ENCODE measurements at regions not wholly inside any gene's neighbourhood (a gene's known extent, or its start where the extent isn't known, plus 50 kb on each side); places are given as distances from the start of the nearest gene placed in this dataset.

GRCh38 chr12:93078059-93078458 is 149.0 kb upstream of the EEA1 start:
- Histone ChIP-seq H3K27me3 (ENCODE audit: insufficient read depth, low read length, poor library complexity, severe bottlenecking) (no peaks in the 10 kb centered on the region), H3K79me2 (ENCODE audit: insufficient read depth, low read length) (no peaks in the 10 kb centered on the region), H3F3A (ENCODE audit: low read depth) (no peaks in the 10 kb centered on the region), H3K4me2 (ENCODE audit: low read depth, low read length, poor library complexity, severe bottlenecking) (no peak overlapping the region), H3K9me3 (ENCODE audit: insufficient read depth, low read depth, low read length) (no peaks in the 10 kb centered on the region), H3K9ac (ENCODE audit: low read depth, low read length, poor library complexity, severe bottlenecking) (no peak overlapping the region), H2AFZ (ENCODE audit: low read length) (no peak overlapping the region), H3K36me3 (ENCODE audit: insufficient read depth, low read length) (no peaks in the 10 kb centered on the region), H3K9me2 (replicated peaks; ENCODE audit: low read depth, low read length) (no peaks in the 10 kb centered on the region), H3K4me1 (ENCODE audit: insufficient read depth, low read length, poor library complexity, severe bottlenecking) (no peaks in the 10 kb centered on the region), H3K4me3 (ENCODE audit: low read length, poor library complexity, severe bottlenecking) (no peak overlapping the region), H4K20me1 (ENCODE audit: insufficient read depth, low read length, poor library complexity, severe bottlenecking) (no peaks in the 10 kb centered on the region)
- TF ChIP-seq EZH2phosphoT487 (IDR thresholded peaks at IDR 0.05; ENCODE audit: borderline replicate concordance) (no peak), CTCF (conservative IDR thresholded peaks at IDR 0.05; ENCODE audit: low read length) (no peak)

GRCh38 chr12:93078577-93078976 is 149.5 kb upstream of the EEA1 start:
- Histone ChIP-seq H3K4me1 (ENCODE audit: insufficient read depth, low read length, poor library complexity, severe bottlenecking) (no peaks in the 10 kb centered on the region), H3K4me3 (ENCODE audit: low read length, poor library complexity, severe bottlenecking) (no peak overlapping the region), H3K36me3 (ENCODE audit: insufficient read depth, low read length) (no peaks in the 10 kb centered on the region), H4K20me1 (ENCODE audit: insufficient read depth, low read length, poor library complexity, severe bottlenecking) (no peaks in the 10 kb centered on the region), H3K4me2 (ENCODE audit: low read depth, low read length, poor library complexity, severe bottlenecking) (no peak overlapping the region), H3K9ac (ENCODE audit: low read depth, low read length, poor library complexity, severe bottlenecking) (no peak overlapping the region), H2AFZ (ENCODE audit: low read length) (no peak overlapping the region), H3F3A (ENCODE audit: low read depth) (no peaks in the 10 kb centered on the region), H3K9me2 (replicated peaks; ENCODE audit: low read depth, low read length) (no peaks in the 10 kb centered on the region), H3K79me2 (ENCODE audit: insufficient read depth, low read length) (no peaks in the 10 kb centered on the region), H3K27me3 (ENCODE audit: insufficient read depth, low read length, poor library complexity, severe bottlenecking) (no peaks in the 10 kb centered on the region), H3K9me3 (ENCODE audit: insufficient read depth, low read depth, low read length) (no peaks in the 10 kb centered on the region)
- no peak for TF ChIP-seq EZH2phosphoT487 (IDR thresholded peaks at IDR 0.05; ENCODE audit: borderline replicate concordance)
- no peak for TF ChIP-seq CTCF (conservative IDR thresholded peaks at IDR 0.05; ENCODE audit: low read length)

GRCh38 chr12:93079271-93079670 is 150.2 kb upstream of the EEA1 start:
- Histone ChIP-seq H3K36me3 (ENCODE audit: insufficient read depth, low read length) (no peaks in the 10 kb centered on the region), H3K4me1 (ENCODE audit: insufficient read depth, low read length, poor library complexity, severe bottlenecking) (no peaks in the 10 kb centered on the region)
- TF ChIP-seq EZH2phosphoT487 (IDR thresholded peaks at IDR 0.05; ENCODE audit: borderline replicate concordance) (no peak), CTCF (conservative IDR thresholded peaks at IDR 0.05; ENCODE audit: low read length) (no peak)

More at GRCh38 chr12:93079271-93079670, 150.2 kb upstream of the EEA1 start:
- Histone ChIP-seq H3K27me3 (ENCODE audit: insufficient read depth, low read length, poor library complexity, severe bottlenecking) (no peaks in the 10 kb centered on the region), H2AFZ (ENCODE audit: low read length) (no peak overlapping the region), H4K20me1 (ENCODE audit: insufficient read depth, low read length, poor library complexity, severe bottlenecking) (no peaks in the 10 kb centered on the region), H3K4me2 (ENCODE audit: low read depth, low read length, poor library complexity, severe bottlenecking) (no peak overlapping the region), H3K4me3 (ENCODE audit: low read length, poor library complexity, severe bottlenecking) (no peak overlapping the region), H3K9ac (ENCODE audit: low read depth, low read length, poor library complexity, severe bottlenecking) (no peak overlapping the region), H3K9me2 (replicated peaks; ENCODE audit: low read depth, low read length) (no peaks in the 10 kb centered on the region), H3K9me3 (ENCODE audit: insufficient read depth, low read depth, low read length) (no peaks in the 10 kb centered on the region), H3F3A (ENCODE audit: low read depth) (no peaks in the 10 kb centered on the region), H3K79me2 (ENCODE audit: insufficient read depth, low read length) (no peaks in the 10 kb centered on the region)
